Lower lobe of right lung (tissue), 2 donors: ENCODE measurements at regions not wholly inside any gene's neighbourhood (a gene's known extent, or its start where the extent isn't known, plus 50 kb on each side); places are given as distances from the start of the nearest gene placed in this dataset.
"Not testable (repeated sequence)": the region's sequence is repeated elsewhere in the genome, so short reads cannot be mapped to it uniquely, and the experiment has no call there.

Source experiments
- ATAC-seq, 2 donors: fragments of 200-7000 bp; cut with Tn5 transposase; one replicate each; pipeline ENCODE4 v1.9.1; 2020 to 2022; ENCODE audit warnings: mild to moderate bottlenecking in 2 of 2, moderate library complexity in 2 of 2
- DNase-seq: peaks from one replicate; pipeline ENCODE4 v3.0.0-alpha.2; 2020
- H3K27ac ChIP-seq: fragments of 200-600 bp; one replicate; pipeline ENCODE4 v1.8.0; 2022
- H3K27me3 ChIP-seq: fragments of 200-600 bp; one replicate; pipeline ENCODE4 v1.8.0; 2022; ENCODE audit warnings: low read depth
- H3K36me3 ChIP-seq: fragments of 200-600 bp; one replicate; pipeline ENCODE4 v1.8.0; 2022; ENCODE audit warnings: mild to moderate bottlenecking
- H3K4me1 ChIP-seq: fragments of 200-600 bp; one replicate; pipeline ENCODE4 v1.8.0; 2022
- H3K4me3 ChIP-seq: fragments of 200-600 bp; one replicate; pipeline ENCODE4 v1.8.0; 2022; ENCODE audit warnings: mild to moderate bottlenecking
- H3K9me3 ChIP-seq: fragments of 200-600 bp; one replicate; pipeline ENCODE4 v1.8.0; 2022
- intact Hi-C: fragments of 100-400 bp; cut with DNase I; formaldehyde crosslinking; loops from one replicate; pipeline ENCODE4 v1.11.0; 2022
- TF ChIP-seq, protein P1 (sequence below): fragments of 200-600 bp; IDR thresholded peaks from one replicate; pipeline ENCODE4 v1.8.0; 2022; ENCODE audit warnings: antibody characterized with exemption, mild to moderate bottlenecking
- donor health status: DM: no; HTN: yes; CAD: no; lungs with severe emphysema.

DNA sequence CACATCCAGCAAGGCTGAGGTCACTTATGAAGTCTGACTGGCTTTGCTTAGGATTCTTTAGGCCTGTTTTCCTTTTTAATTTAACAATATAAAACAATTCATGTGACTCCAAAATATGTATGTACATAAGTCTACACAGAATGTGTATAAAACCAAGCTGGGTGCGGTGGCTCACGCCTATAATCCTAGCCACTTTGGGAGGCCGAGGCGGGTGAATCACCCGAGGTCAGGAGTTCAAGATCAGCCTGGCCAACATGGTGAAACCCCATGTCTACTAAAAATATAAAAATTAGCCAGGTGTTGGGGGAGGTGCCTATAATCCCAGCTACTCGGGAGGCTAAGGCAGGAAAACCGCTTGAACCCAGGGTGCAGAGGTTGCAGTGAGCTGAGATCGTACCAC is 83.1 kb downstream of the SHANK2 start:
- Histone ChIP-seq H3K27me3 (no peaks in the 10 kb centered on the region), H3K9me3 (no peaks in the 10 kb centered on the region), H3K4me3 (no peak overlapping the region), H3K4me1 (no peaks in the 10 kb centered on the region), H3K27ac (no peak overlapping the region), H3K36me3 (no peaks in the 10 kb centered on the region)
- TF ChIP-seq, protein P1, sequence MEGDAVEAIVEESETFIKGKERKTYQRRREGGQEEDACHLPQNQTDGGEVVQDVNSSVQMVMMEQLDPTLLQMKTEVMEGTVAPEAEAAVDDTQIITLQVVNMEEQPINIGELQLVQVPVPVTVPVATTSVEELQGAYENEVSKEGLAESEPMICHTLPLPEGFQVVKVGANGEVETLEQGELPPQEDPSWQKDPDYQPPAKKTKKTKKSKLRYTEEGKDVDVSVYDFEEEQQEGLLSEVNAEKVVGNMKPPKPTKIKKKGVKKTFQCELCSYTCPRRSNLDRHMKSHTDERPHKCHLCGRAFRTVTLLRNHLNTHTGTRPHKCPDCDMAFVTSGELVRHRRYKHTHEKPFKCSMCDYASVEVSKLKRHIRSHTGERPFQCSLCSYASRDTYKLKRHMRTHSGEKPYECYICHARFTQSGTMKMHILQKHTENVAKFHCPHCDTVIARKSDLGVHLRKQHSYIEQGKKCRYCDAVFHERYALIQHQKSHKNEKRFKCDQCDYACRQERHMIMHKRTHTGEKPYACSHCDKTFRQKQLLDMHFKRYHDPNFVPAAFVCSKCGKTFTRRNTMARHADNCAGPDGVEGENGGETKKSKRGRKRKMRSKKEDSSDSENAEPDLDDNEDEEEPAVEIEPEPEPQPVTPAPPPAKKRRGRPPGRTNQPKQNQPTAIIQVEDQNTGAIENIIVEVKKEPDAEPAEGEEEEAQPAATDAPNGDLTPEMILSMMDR, result no peak
- no peak for DNase-seq
- intact Hi-C loops, result no loop called here
- no peak for ATAC-seq

DNA sequence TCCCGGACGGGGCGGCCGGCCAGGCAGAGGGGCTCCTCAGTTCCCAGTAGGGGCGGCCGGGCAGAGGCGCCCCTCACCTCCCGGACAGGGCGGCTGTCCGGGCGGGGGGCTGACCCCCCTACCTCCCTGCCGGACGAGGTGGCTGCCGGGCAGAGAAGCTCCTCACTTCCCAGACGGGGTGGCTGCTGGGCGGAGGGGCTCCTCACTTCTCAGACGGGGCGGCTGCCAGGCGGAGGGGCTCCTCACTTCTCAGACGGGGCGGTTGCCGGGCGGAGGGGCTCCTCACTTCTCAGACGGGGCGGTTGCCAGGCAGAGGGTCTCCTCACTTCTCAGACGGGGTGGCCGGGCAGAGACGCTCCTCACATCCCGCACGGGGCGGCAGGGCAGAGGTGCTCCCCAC is 84.6 kb downstream of the SHANK2 start:
- DNase-seq, H3K9me3 ChIP-seq, intact Hi-C loops, H3K4me3 ChIP-seq, H3K27me3 ChIP-seq, H3K36me3 ChIP-seq, H3K4me1 ChIP-seq, ATAC-seq, H3K27ac ChIP-seq: not testable (repeated sequence)

DNA sequence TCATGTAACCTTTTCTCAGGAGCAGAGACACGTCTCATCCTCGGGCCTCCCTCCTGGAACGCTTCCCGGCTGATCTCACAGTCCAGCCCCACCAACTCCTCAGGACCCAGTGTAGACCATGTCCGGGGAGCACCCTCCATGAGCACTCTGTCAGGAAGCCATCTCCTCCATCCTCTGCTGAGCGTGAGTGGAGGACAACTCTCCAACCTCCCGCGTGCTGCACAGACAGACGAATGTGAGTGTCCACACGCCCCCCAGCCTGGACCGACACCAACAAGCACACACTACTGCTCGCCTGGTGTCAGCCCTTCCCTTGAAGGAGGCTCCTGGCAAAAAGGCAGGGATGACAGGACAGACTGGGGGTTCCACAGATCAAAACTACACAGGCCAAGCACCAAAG is 86.6 kb downstream of the SHANK2 start:
- no peak for DNase-seq
- no peak overlapping the region for H3K4me3 ChIP-seq
- ATAC-seq, result no peak
- intact Hi-C loops, result no loop called here
- no peaks in the 10 kb centered on the region for H3K9me3 ChIP-seq
- no peak overlapping the region for H3K27ac ChIP-seq
- no peaks in the 10 kb centered on the region for H3K27me3 ChIP-seq
- TF ChIP-seq, protein P1, result no peak
- H3K4me1 ChIP-seq, result no peaks in the 10 kb centered on the region
- no peaks in the 10 kb centered on the region for H3K36me3 ChIP-seq

DNA sequence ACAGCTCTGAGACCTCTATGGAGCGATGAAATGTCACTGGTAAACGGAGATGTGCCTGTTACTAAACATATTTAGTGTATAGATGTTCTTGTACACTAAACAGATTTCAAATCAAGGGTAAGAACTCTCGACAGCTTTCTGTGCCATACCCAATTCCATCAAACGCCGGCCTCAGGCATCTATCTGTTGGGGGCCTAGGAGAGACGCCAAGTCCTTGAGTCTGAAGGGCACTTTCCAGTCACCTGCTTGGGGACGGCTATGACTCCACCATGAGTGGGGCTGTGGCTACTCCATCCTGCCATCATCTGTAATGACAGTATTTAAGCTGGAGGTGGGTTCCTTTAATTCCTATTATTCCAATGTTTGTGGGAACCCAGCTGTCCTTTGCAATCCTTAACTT is 87.8 kb downstream of the SHANK2 start:
- no peaks in the 10 kb centered on the region for H3K4me1 ChIP-seq
- intact Hi-C loops, result no loop called here
- H3K27me3 ChIP-seq, result no peaks in the 10 kb centered on the region
- ATAC-seq (no peak), DNase-seq (no peak)
- TF ChIP-seq, protein P1, result no peak
- H3K4me3 ChIP-seq, result no peak overlapping the region
- no peaks in the 10 kb centered on the region for H3K9me3 ChIP-seq
- H3K27ac ChIP-seq, result no peak overlapping the region
- H3K36me3 ChIP-seq, result no peaks in the 10 kb centered on the region

DNA sequence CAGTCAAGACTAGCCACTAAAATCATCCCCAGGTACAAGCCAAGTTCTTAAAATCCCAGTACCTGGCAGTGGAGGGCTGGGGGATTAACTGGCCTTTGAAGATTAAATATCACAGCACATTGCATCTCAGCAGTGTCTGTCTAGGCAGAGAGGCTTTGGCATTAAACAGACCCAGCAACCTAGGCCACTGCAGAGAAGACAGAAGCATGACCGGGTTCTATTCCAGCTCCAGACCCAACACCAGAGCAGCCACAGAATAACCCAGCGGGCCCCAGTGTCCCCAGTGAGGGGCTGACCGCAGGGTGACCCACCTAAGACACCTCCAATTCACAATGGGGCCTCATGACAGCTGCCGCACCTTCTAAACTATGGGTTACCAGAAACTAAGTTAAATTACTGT is 88.2 kb downstream of the SHANK2 start:
- H3K27me3 ChIP-seq, result no peaks in the 10 kb centered on the region
- ATAC-seq, result no peak
- intact Hi-C loops, result no loop called here
- H3K4me1 ChIP-seq, result no peaks in the 10 kb centered on the region
- no peak for DNase-seq
- H3K36me3 ChIP-seq, result no peaks in the 10 kb centered on the region
- no peak overlapping the region for H3K4me3 ChIP-seq
- H3K9me3 ChIP-seq, result no peaks in the 10 kb centered on the region
- no peak overlapping the region for H3K27ac ChIP-seq
- TF ChIP-seq, protein P1, result no peak

DNA sequence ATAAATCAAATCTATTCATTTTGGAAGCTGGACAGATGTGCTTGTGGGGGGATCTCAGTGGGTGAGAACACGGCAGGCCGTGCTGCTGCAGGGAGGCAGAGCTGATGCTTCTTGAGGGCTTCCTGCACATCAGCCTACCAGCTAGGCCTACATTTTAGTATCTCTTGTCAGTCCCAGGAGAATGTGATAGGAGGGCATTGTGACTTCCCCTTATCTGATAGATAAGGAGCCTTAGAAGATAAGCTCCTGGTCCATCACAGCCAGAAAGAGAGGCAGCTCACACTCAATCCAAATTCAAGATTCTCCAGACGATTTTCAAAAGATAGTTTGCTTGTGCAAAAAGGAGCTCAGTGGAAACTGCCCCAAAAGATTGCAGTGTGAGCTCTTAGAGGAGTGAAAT is 89.0 kb downstream of the SHANK2 start:
- ATAC-seq, result no peak
- Histone ChIP-seq H3K9me3 (no peaks in the 10 kb centered on the region), H3K4me3 (no peak overlapping the region), H3K4me1 (no peaks in the 10 kb centered on the region), H3K36me3 (no peaks in the 10 kb centered on the region), H3K27ac (no peak overlapping the region), H3K27me3 (no peaks in the 10 kb centered on the region)
- no peak for DNase-seq
- TF ChIP-seq, protein P1, result no peak
- intact Hi-C loops, result no loop called here
